ENCODE measurements at regions not wholly inside any gene's neighbourhood (a gene's known extent, or its start where the extent isn't known, plus 50 kb on each side); places are given as distances from the start of the nearest gene placed in this dataset.

GRCh38 chr1:177571485-177572076 is 398.3 kb downstream of the SEC16B start:
- TF ChIP-seq POLR2A (IDR thresholded peaks at IDR 0.05): no peak
- TF ChIP-seq CTCF (IDR thresholded peaks at IDR 0.05): no peak
- no peak for DNase-seq (ENCODE audit: low spot score in 2 of 2)
- no peak overlapping the region for H3K4me3 ChIP-seq (ENCODE audit: low read depth, poor library complexity, severe bottlenecking)
- WGBS, 2 donors: 75 to 77% methylated on average over 5 of the region's 5 CpGs
- intact Hi-C loops (cut with DNase I; ENCODE audit: low total_unique reads): no loop called here

GRCh38 chr1:177571076-177571475 is 398.8 kb downstream of the SEC16B start:
- WGBS, 2 donors: 57 to 80% methylated on average over 1 of the region's 1 CpG
- TF ChIP-seq POLR2A (IDR thresholded peaks at IDR 0.05) (no peak), CTCF (IDR thresholded peaks at IDR 0.05) (no peak)
- intact Hi-C loops (cut with DNase I; ENCODE audit: low total_unique reads): no loop called here
- no peak for DNase-seq (ENCODE audit: low spot score in 2 of 2)
- H3K4me3 ChIP-seq (ENCODE audit: low read depth, poor library complexity, severe bottlenecking): no peak overlapping the region

- DNase-seq (ENCODE audit: low spot score in 2 of 2): no peak
- TF ChIP-seq CTCF (IDR thresholded peaks at IDR 0.05) (no peak), POLR2A (IDR thresholded peaks at IDR 0.05) (no peak)
- intact Hi-C loops (cut with DNase I; ENCODE audit: low total_unique reads): no loop called here
- WGBS, 2 donors: 85 to 91% methylated on average over 3 of the region's 3 CpGs
- H3K4me3 ChIP-seq (ENCODE audit: low read depth, poor library complexity, severe bottlenecking): no peak overlapping the region
Observed at GRCh38 chr1:177569476-177569875, 398.7 kb downstream of the BRINP2 start.

- intact Hi-C loops (cut with DNase I; ENCODE audit: low total_unique reads): no loop called here
- no peak overlapping the region for H3K4me3 ChIP-seq (ENCODE audit: low read depth, poor library complexity, severe bottlenecking)
- 79 to 83% methylated on average over 4 of the region's 4 CpGs for WGBS, 2 donors
- no peak for TF ChIP-seq CTCF (IDR thresholded peaks at IDR 0.05)
- no peak for TF ChIP-seq POLR2A (IDR thresholded peaks at IDR 0.05)
- no peak for DNase-seq (ENCODE audit: low spot score in 2 of 2)
Observed at GRCh38 chr1:177568622-177569021, 397.9 kb downstream of the BRINP2 start.

GRCh38 chr1:177567393-177567792 is 396.6 kb downstream of the BRINP2 start:
- H3K4me3 ChIP-seq (ENCODE audit: low read depth, poor library complexity, severe bottlenecking): no peak overlapping the region
- WGBS, 2 donors: 58 to 60% methylated on average over 1 of the region's 1 CpG
- intact Hi-C loops (cut with DNase I; ENCODE audit: low total_unique reads): no loop called here
- DNase-seq (ENCODE audit: low spot score in 2 of 2): no peak
- TF ChIP-seq CTCF (IDR thresholded peaks at IDR 0.05) (no peak), POLR2A (IDR thresholded peaks at IDR 0.05) (no peak)

GRCh38 chr1:177566495-177566894 is 395.7 kb downstream of the BRINP2 start:
- DNase-seq (ENCODE audit: low spot score in 2 of 2): no peak
- TF ChIP-seq POLR2A (IDR thresholded peaks at IDR 0.05) (no peak), CTCF (IDR thresholded peaks at IDR 0.05) (no peak)
- no peak overlapping the region for H3K4me3 ChIP-seq (ENCODE audit: low read depth, poor library complexity, severe bottlenecking)
- intact Hi-C loops (cut with DNase I; ENCODE audit: low total_unique reads): no loop called here
- WGBS, 2 donors: 64 to 69% methylated on average over 3 of the region's 3 CpGs
